CD4-positive, alpha-beta T cell (primary cell): ENCODE measurements at regions not wholly inside any gene's neighbourhood (a gene's known extent, or its start where the extent isn't known, plus 50 kb on each side); places are given as distances from the start of the nearest gene placed in this dataset.

Experiments
- ATAC-seq: fragments of 200-7000 bp; cut with Tn5 transposase; one replicate; pipeline ENCODE4 v1.10.0; 2022; ENCODE audit warnings: mild to moderate bottlenecking; ENCODE audit not compliant: poor library complexity
- CTCF ChIA-PET: fragments of 350-600 bp; sonication (Branson Sonifier 250); formaldehyde crosslinking; loops from one replicate; lab custom pipeline; 2021; ENCODE audit warnings: antibody characterized with exemption, inconsistent platforms; lab: Charles Lee
- POLR2A ChIA-PET: fragments of 350-600 bp; sonication (Branson Sonifier 250); formaldehyde crosslinking; loops from one replicate; lab custom pipeline; 2021; ENCODE audit warnings: antibody characterized with exemption, inconsistent platforms; lab: Charles Lee
- DNase-seq, 14 experiments: peaks; one replicate each; pipeline ENCODE4 v3.0.0-alpha.2; 2013 to 2020; ENCODE audit warnings: mixed read lengths in 2 of 14
- H3K27ac ChIP-seq, 2 donors: one replicate each; pipeline versions ENCODE4 v1.5.1 to v1.7.0; 2013; ENCODE audit warnings: low read length in 2 of 2, low read depth in 1 of 2, mild to moderate bottlenecking in 1 of 2
- H3K27me3 ChIP-seq, 2 experiments: 1 replicate in 1 of 2; 2 replicates in 1 of 2; pipeline versions ENCODE4 v1.6.1 to v1.7.0; 2013; ENCODE audit warnings: low read length in 2 of 2, control low read depth in 1 of 2, mild to moderate bottlenecking in 1 of 2, moderate library complexity in 1 of 2; ENCODE audit not compliant: insufficient read depth in 2 of 2, control insufficient read depth in 1 of 2
- H3K36me3 ChIP-seq: one replicate; pipeline ENCODE4 v1.6.1; 2013; ENCODE audit warnings: low read length, control low read depth; ENCODE audit not compliant: insufficient read depth
- H3K4me1 ChIP-seq: one replicate; pipeline ENCODE4 v1.6.1; 2013; ENCODE audit warnings: low read length, control low read depth; ENCODE audit not compliant: insufficient read depth
- H3K4me3 ChIP-seq: one replicate; pipeline ENCODE4 v1.5.1; 2013; ENCODE audit warnings: mild to moderate bottlenecking, low read length, moderate library complexity
- H3K9me3 ChIP-seq, 2 experiments: 1 replicate in 1 of 2; 2 replicates in 1 of 2; pipeline versions ENCODE4 v1.6.1 to v1.7.0; 2013; ENCODE audit warnings: low read length in 2 of 2, mild to moderate bottlenecking in 2 of 2, control low read depth in 1 of 2, moderate library complexity in 1 of 2; ENCODE audit not compliant: control insufficient read depth in 1 of 2, insufficient read depth in 1 of 2
- H3K27ac Mint-ChIP-seq: one replicate; pipeline ENCODE4 v1.8.0; 2020; ENCODE audit warnings: mixed read lengths
- H3K27me3 Mint-ChIP-seq: one replicate; pipeline ENCODE4 v1.8.0; 2021; ENCODE audit warnings: mixed read lengths
- H3K36me3 Mint-ChIP-seq: one replicate; pipeline ENCODE4 v1.8.0; 2021; ENCODE audit warnings: low read depth, mixed read lengths
- H3K4me1 Mint-ChIP-seq: one replicate; pipeline ENCODE4 v1.8.0; 2021; ENCODE audit warnings: low read depth, mixed read lengths
- H3K4me3 Mint-ChIP-seq: one replicate; pipeline ENCODE4 v1.8.0; 2020; ENCODE audit warnings: mild to moderate bottlenecking, mixed read lengths
- H3K9me3 Mint-ChIP-seq: one replicate; pipeline ENCODE4 v1.8.0; 2020; ENCODE audit warnings: mixed read lengths
- CTCF ChIP-seq: fragments of 200-600 bp; IDR thresholded peaks from one replicate; pipeline ENCODE4 v1.8.0; 2022; ENCODE audit warnings: antibody characterized with exemption, mild to moderate bottlenecking
- intact Hi-C, 2 experiments: fragments of 100-400 bp; cut with DNase I in 1 of 2; cut with micrococcal nuclease in 1 of 2; formaldehyde crosslinking; loops; one replicate each; pipeline versions ENCODE4 v1.15.1 to v1.9.0; 2023 to 2025; cut with DNase I, micrococcal nuclease

GRCh38 chr20:18987781-18988360 lies 174.3 kb downstream of the SCP2D1 start:
- ATAC-seq (no peak), DNase-seq (no peak)
- no peaks in the 10 kb centered on the region for H3K27me3 Mint-ChIP-seq
- no peak overlapping the region for H3K27ac Mint-ChIP-seq
- POLR2A ChIA-PET = no interaction called here
- peaks cover 2% of the 10 kb centered on the region for H3K9me3 Mint-ChIP-seq
- TF ChIP-seq CTCF = no peak
- Histone ChIP-seq H3K4me1 (no peaks in the 10 kb centered on the region), H3K9me3 (peaks cover 0 to 11% of the 10 kb centered on the region in 2 experiments), H3K36me3 (no peaks in the 10 kb centered on the region), H3K27ac (no peak overlapping the region), H3K4me3 (no peak overlapping the region), H3K27me3 (no peaks in the 10 kb centered on the region)
- H3K36me3 Mint-ChIP-seq = no peaks in the 10 kb centered on the region
- H3K4me1 Mint-ChIP-seq = no peaks in the 10 kb centered on the region
- intact Hi-C loops = no loop called here
- CTCF ChIA-PET = no interaction called here
- no peak overlapping the region for H3K4me3 Mint-ChIP-seq

GRCh38 chr20:18988701-18989100 lies 175.1 kb downstream of the SCP2D1 start:
- ATAC-seq (no peak), DNase-seq (no peak)
- intact Hi-C loops = no loop called here

GRCh38 chr20:18989736-18990474 lies 176.3 kb downstream of the SCP2D1 start:
- no peaks in the 10 kb centered on the region for H3K4me1 ChIP-seq
- H3K27me3 Mint-ChIP-seq = no peaks in the 10 kb centered on the region
- ATAC-seq (no peak), DNase-seq (no peak)
- intact Hi-C loops = no loop called here
- peaks cover 0 to 4% of the 10 kb centered on the region in 2 experiments for H3K9me3 ChIP-seq
- H3K36me3 Mint-ChIP-seq = no peaks in the 10 kb centered on the region
- CTCF ChIA-PET = no interaction called here
- no peak overlapping the region for H3K27ac ChIP-seq
- H3K4me3 ChIP-seq = no peak overlapping the region
- POLR2A ChIA-PET = no interaction called here
- no peak overlapping the region for H3K4me3 Mint-ChIP-seq
- H3K27ac Mint-ChIP-seq = no peak overlapping the region
- no peaks in the 10 kb centered on the region for H3K4me1 Mint-ChIP-seq
- H3K27me3 ChIP-seq = no peaks in the 10 kb centered on the region
- TF ChIP-seq CTCF = no peak
- peaks cover 2% of the 10 kb centered on the region for H3K9me3 Mint-ChIP-seq
- H3K36me3 ChIP-seq = no peaks in the 10 kb centered on the region

More at GRCh38 chr20:18988701-18989100, 175.1 kb downstream of the SCP2D1 start:
- Mint-ChIP-seq H3K4me1 (no peaks in the 10 kb centered on the region), H3K4me3 (no peak overlapping the region), H3K36me3 (no peaks in the 10 kb centered on the region), H3K27me3 (no peaks in the 10 kb centered on the region), H3K9me3 (peaks cover 2% of the 10 kb centered on the region), H3K27ac (no peak overlapping the region)
- H3K27me3 ChIP-seq = no peaks in the 10 kb centered on the region
- H3K9me3 ChIP-seq = peaks cover 0 to 11% of the 10 kb centered on the region in 2 experiments
- ChIA-PET POLR2A (no interaction called here), CTCF (no interaction called here)
- H3K36me3 ChIP-seq = no peaks in the 10 kb centered on the region
- no peak for TF ChIP-seq CTCF
- no peak overlapping the region for H3K27ac ChIP-seq
- no peaks in the 10 kb centered on the region for H3K4me1 ChIP-seq
- no peak overlapping the region for H3K4me3 ChIP-seq
